GM12878 (cell line): ENCODE measurements at regions not wholly inside any gene's neighbourhood (a gene's known extent, or its start where the extent isn't known, plus 50 kb on each side); places are given as distances from the start of the nearest gene placed in this dataset.

Experiments used
- ATAC-seq: fragments of 200-7000 bp; cut with Tn5 transposase; 3 replicates; pipeline ENCODE4 v1.9.1; 2020; ENCODE audit warnings: mild to moderate bottlenecking, moderate library complexity
- BruUV-seq: library from RNA; stranded (reverse); fragments of 400-500 nt; replicated peaks from 2 replicates; lab custom pipeline; 2021; lab: Mats Ljungman, UMichigan
- CTCF ChIA-PET: fragments of 300-600 bp; sonication (Branson Sonifier 250); formaldehyde crosslinking; extraction: SDS; loops from one replicate; lab custom pipeline; 2021; ENCODE audit warnings: inconsistent platforms; lab: Yijun Ruan, JAX
- POLR2A ChIA-PET: fragments of 350-600 bp; formaldehyde crosslinking; extraction: SDS; loops from one replicate; lab custom pipeline; 2021; ENCODE audit warnings: inconsistent platforms; lab: Charles Lee
- RAD21 ChIA-PET: fragments of 300-600 bp; sonication (Branson Sonifier 250); formaldehyde crosslinking; loops from one replicate; lab custom pipeline; 2023; ENCODE audit warnings: antibody characterized with exemption; ENCODE audit not compliant: unreplicated experiment; lab: Charles Lee
- SMC1A ChIA-PET: fragments of 300-600 bp; sonication (Branson Sonifier 250); formaldehyde crosslinking; loops from one replicate; lab custom pipeline; 2023; ENCODE audit not compliant: unreplicated experiment, uncharacterized antibody; lab: Charles Lee
- DNase-seq: peaks from one replicate; pipeline ENCODE4 v3.0.0-alpha.2; 2011; ENCODE audit warnings: low read depth, low spot score
- FAIRE-seq: peaks from 3 replicates; lab custom pipeline; 2011; peaks lifted over from hg19 to GRCh38; lab: Jason Lieb, UNC
- H2AFZ ChIP-seq: 2 replicates; pipeline ENCODE4 v1.6.0; 2011; ENCODE audit warnings: low read depth, low read length, control low read depth; ENCODE audit not compliant: control insufficient read depth
- H3K27ac ChIP-seq: 2 replicates; pipeline ENCODE4 v1.5.1; 2011; ENCODE audit warnings: control low read depth; ENCODE audit not compliant: control insufficient read depth, insufficient read depth
- H3K27me3 ChIP-seq, 2 experiments: replicated peaks in 1 of 2; 2 replicates each; pipeline versions ENCODE4 v1.6.0 to v1.6.1; 2011; ENCODE audit warnings: low read length in 1 of 2; ENCODE audit not compliant: control insufficient read depth in 2 of 2, insufficient read depth in 2 of 2
- H3K36me3 ChIP-seq, 2 experiments: 2 replicates each; pipeline ENCODE4 v1.5.1; 2011; ENCODE audit warnings: low read length in 1 of 2; ENCODE audit not compliant: control insufficient read depth in 2 of 2, insufficient read depth in 2 of 2
- H3K4me1 ChIP-seq: 2 replicates; pipeline ENCODE4 v1.6.1; 2011; ENCODE audit warnings: mild to moderate bottlenecking, low read length, moderate library complexity, mixed read lengths; ENCODE audit not compliant: control insufficient read depth, insufficient read depth
- H3K4me2 ChIP-seq: 2 replicates; pipeline ENCODE4 v1.6.0; 2011; ENCODE audit warnings: control low read depth; ENCODE audit not compliant: control insufficient read depth, insufficient read depth
- H3K4me3 ChIP-seq: fragments of 200-600 bp; sonication (generic); 2 replicates; pipeline ENCODE4 v1.5.1; 2016
- H3K79me2 ChIP-seq: 2 replicates; pipeline ENCODE4 v1.6.0; 2011; ENCODE audit warnings: low read length; ENCODE audit not compliant: control insufficient read depth, insufficient read depth
- H3K9ac ChIP-seq: 2 replicates; pipeline ENCODE4 v1.8.0; 2011; ENCODE audit warnings: low read length, control low read depth, mixed read lengths; ENCODE audit not compliant: control insufficient read depth, insufficient read depth
- H3K9me3 ChIP-seq: replicated peaks from 3 replicates; pipeline ENCODE4 v1.5.1; 2011; ENCODE audit warnings: mild to moderate bottlenecking, low read length; ENCODE audit not compliant: control insufficient read depth, insufficient read depth
- H4K20me1 ChIP-seq: 2 replicates; pipeline ENCODE4 v1.6.0; 2011; ENCODE audit not compliant: control insufficient read depth, insufficient read depth
- ATF7 ChIP-seq: fragments of 450-650 bp; IDR thresholded peaks from 2 replicates; pipeline ENCODE4 v1.6.1; 2016; ENCODE audit warnings: low read depth, mild to moderate bottlenecking
- E4F1 ChIP-seq: fragments of 450-650 bp; IDR thresholded peaks from 2 replicates; pipeline ENCODE4 v1.6.1; 2018; ENCODE audit warnings: borderline replicate concordance, mild to moderate bottlenecking; ENCODE audit not compliant: partially characterized antibody
- EP300 ChIP-seq, 2 experiments: fragments of 150-350 bp in 1 of 2; IDR thresholded peaks; 2 replicates each; pipeline ENCODE4 v1.6.1; 2011 to 2012; ENCODE audit warnings: low read depth in 2 of 2, low read length in 2 of 2, borderline replicate concordance in 1 of 2, improper control_type of control experiment in 1 of 2, inconsistent platforms in 1 of 2; ENCODE audit not compliant: control insufficient read depth in 1 of 2
- IKZF1 ChIP-seq: fragments of 450-650 bp; conservative IDR thresholded peaks from 2 replicates; pipeline ENCODE4 v1.6.1; 2017; ENCODE audit warnings: antibody characterized with exemption, mild to moderate bottlenecking
- JUNB ChIP-seq: IDR thresholded peaks from 2 replicates; pipeline ENCODE4 v1.6.1; 2016; ENCODE audit warnings: antibody characterized with exemption, mild to moderate bottlenecking
- KDM1A ChIP-seq: fragments of 200-600 bp; sonication (generic); IDR thresholded peaks from 2 replicates; pipeline ENCODE4 v1.6.1; 2016; ENCODE audit warnings: borderline replicate concordance
- MLLT1 ChIP-seq: fragments of 450-650 bp; IDR thresholded peaks from 2 replicates; pipeline ENCODE4 v1.6.1; 2016; ENCODE audit warnings: mild to moderate bottlenecking
- NBN ChIP-seq: fragments of 450-650 bp; IDR thresholded peaks from 2 replicates; pipeline ENCODE4 v1.6.1; 2016
- NR2F1 ChIP-seq: fragments of 450-650 bp; conservative IDR thresholded peaks from 2 replicates; pipeline ENCODE4 v1.6.1; 2017; ENCODE audit warnings: mild to moderate bottlenecking
- POU2F2 ChIP-seq: IDR thresholded peaks from 3 replicates; pipeline ENCODE4 v1.6.1; 2011; ENCODE audit warnings: low read depth, mild to moderate bottlenecking, low read length, borderline replicate concordance
- RAD51 ChIP-seq: fragments of 450-650 bp; IDR thresholded peaks from 2 replicates; pipeline ENCODE4 v1.6.1; 2016; ENCODE audit warnings: moderate library complexity, mild to moderate bottlenecking, inconsistent platforms
- RELA ChIP-seq: fragments of 450-650 bp; IDR thresholded peaks from 2 replicates; pipeline ENCODE4 v1.8.0; 2014; ENCODE audit warnings: borderline replicate concordance; ENCODE audit not compliant: partially characterized antibody
- SREBF1 ChIP-seq: IDR thresholded peaks from 2 replicates; pipeline ENCODE4 v1.6.1; 2012; ENCODE audit warnings: mild to moderate bottlenecking, low read length
- ZBTB11 ChIP-seq: fragments of 450-650 bp; formaldehyde crosslinking; IDR thresholded peaks from 2 replicates; pipeline ENCODE4 v1.5.0; 2022; ENCODE audit warnings: mild to moderate bottlenecking, missing genetic modification characterization
- ZNF384 ChIP-seq: IDR thresholded peaks from 2 replicates; pipeline ENCODE4 v1.6.1; 2012; ENCODE audit warnings: low read depth, mild to moderate bottlenecking, low read length, improper control_type of control experiment, borderline replicate concordance
- WGBS: methylation state at CpG from one replicate; pipeline ENCODE4 v1.1.6; 2016; ENCODE audit warnings: low lambda C conversion rate; ENCODE audit not compliant: insufficient replicate concordance, insufficient coverage; ENCODE audit errors: missing lambda C conversion rate; 5-methylcytosine and 5-hydroxymethylcytosine counted together
- in situ Hi-C: fragments of 300-500 bp; cut with MboI; formaldehyde crosslinking; loops from 9 replicates; pipeline ENCODE4 v1.14.3; 2018; ENCODE audit warnings: mixed read lengths
- intact Hi-C: fragments of 100-400 bp; cut with micrococcal nuclease; formaldehyde crosslinking; loops from one replicate; pipeline ENCODE4 v1.14.2; 2022; ENCODE audit not compliant: unreplicated experiment

- in situ Hi-C loops, result no loop called here
- peak overlapping the region; percentile 74; the same call in 1 of the 2 replicates for H3K4me2 ChIP-seq
Measured at GRCh38 chr3:48090166-48090939, 74.1 kb upstream of the MAP4 start.

More at GRCh38 chr3:48090166-48090939, 74.1 kb upstream of the MAP4 start:
- ChIA-PET RAD21 (interaction anchor here (1.0 to 3.0 kb wide), 5 partner anchors 22 to 141 kb away, joined by 3 to 12 read pairs (median 5); partner anchors contain the start of gene CDC25A), SMC1A (interaction anchor here (0.6 to 2.2 kb wide), 7 partner anchors 12 to 68 kb away, joined by 3 to 9 read pairs (median 3); no protein-coding TSS in a partner anchor), CTCF (interaction anchor here (0.7 to 4.2 kb wide), 4 partner anchors 62 to 349 kb away, joined by 3 to 19 read pairs (median 4); partner anchors contain the start of genes CCDC51 and TMA7), POLR2A (interaction anchor here (0.6 to 2.3 kb wide), 3 partner anchors 9 to 89 kb away, joined by 6 to 17 read pairs (median 6); no protein-coding TSS in a partner anchor)
- Histone ChIP-seq H3K4me1 (no peaks in the 10 kb centered on the region), H3K9me3 (no peaks in the 10 kb centered on the region), H3K36me3 (no peaks in the 10 kb centered on the region), H3K79me2 (peaks cover 33% of the 10 kb centered on the region), H3K27me3 (no peaks in the 10 kb centered on the region), H3K9ac (no peak overlapping the region; the same call in 1 of the 2 replicates), H3K4me3 (peak overlapping the region; percentile 87; the same call in 1 of the 2 replicates), H4K20me1 (no peaks in the 10 kb centered on the region), H2AFZ (no peak overlapping the region), H3K27ac (no peak overlapping the region)
- intact Hi-C loops, result no loop called here
- 95% methylated on average over 19 of the region's 19 CpGs for WGBS
- DNase-seq, result no peak
- ATAC-seq, result no peak
- no TSS peak for BruUV-seq
- FAIRE-seq, result no peak
- TF ChIP-seq POU2F2, result no peak
- no peak for TF ChIP-seq IKZF1
- TF ChIP-seq JUNB, result no peak
- no peak for TF ChIP-seq RELA
- TF ChIP-seq KDM1A, result no peak
- TF ChIP-seq EP300 (IDR thresholded peaks at IDR 0.05; ENCODE audit: borderline replicate concordance in 1 of 2, control insufficient read depth in 1 of 2, low read depth in 2 of 2, low read length in 2 of 2), result no peak
- no peak for TF ChIP-seq MLLT1
- TF ChIP-seq ZNF384, result no peak
- TF ChIP-seq ATF7, result no peak
- TF ChIP-seq RAD51, result no peak
- TF ChIP-seq SREBF1, result no peak
- TF ChIP-seq NR2F1, result no peak
- no peak for TF ChIP-seq ZBTB11 (CRISPR knock-in tag)
- TF ChIP-seq E4F1, result no peak
- no peak for TF ChIP-seq NBN
